ENCODE measurements at regions not wholly inside any gene's neighbourhood (a gene's known extent, or its start where the extent isn't known, plus 50 kb on each side); places are given as distances from the start of the nearest gene placed in this dataset.
A peak's percentile ranks its signal among the peaks of the same experiment; 100 is the strongest.

GRCh38 chr12:104866291-104866690 lies 91.8 kb downstream of the SLC41A2 start:
- intact Hi-C loops (cut with micrococcal nuclease): no loop called here
- dilution Hi-C loops (cut with MboI; ENCODE audit: extremely low pct_ligation_motif_present, low sequenced_read_pairs): no loop called here
- H2AFZ ChIP-seq (ENCODE audit: low read depth, low read length): no peak overlapping the region
- BruUV-seq (replicated peaks): no TSS peak
- no peaks in the 10 kb centered on the region for H3K9me1 ChIP-seq (replicated peaks; ENCODE audit: control insufficient read depth, extremely low read depth, insufficient read depth, low read length)
- H3K4me3 ChIP-seq (replicated peaks in 1 of 3; ENCODE audit: insufficient read depth in 1 of 3, low read depth in 1 of 3, low read length in 3 of 3): no peak overlapping the region
- H4K20me1 ChIP-seq (replicated peaks; ENCODE audit: control insufficient read depth, extremely low read depth, insufficient read depth, low read length): no peaks in the 10 kb centered on the region
- ChIA-PET CTCF (interaction anchor here (0.6 to 3.8 kb wide), 7 partner anchors 9 to 491 kb away, joined by 3 to 27 read pairs (median 3); no protein-coding TSS in a partner anchor), POLR2A (interaction anchor here (0.6 kb wide), 1 partner anchor 860 kb away, joined by 4 read pairs; no protein-coding TSS in a partner anchor)
- H3K9ac ChIP-seq (replicated peaks; ENCODE audit: extremely low read depth, insufficient read depth, low read length): no peak overlapping the region
- no peaks in the 10 kb centered on the region for H3K79me2 ChIP-seq (ENCODE audit: control insufficient read depth, insufficient read depth, low read length)
- no peak for FAIRE-seq
- TF ChIP-seq POLR2AphosphoS5 (IDR thresholded peaks at IDR 0.05; ENCODE audit: insufficient read depth, low read depth, low read length) (no peak), MYC (IDR thresholded peaks at IDR 0.05; ENCODE audit: low read depth, low read length) (no peak), FOS (IDR thresholded peaks at IDR 0.05; ENCODE audit: borderline replicate concordance, insufficient read depth, low read length) (no peak), CTCF (IDR thresholded peaks at IDR 0.05; ENCODE audit: extremely low read depth in 1 of 2, insufficient read depth in 1 of 2, low read depth in 1 of 2, low read length in 2 of 2) (no peak), EZH2 (IDR thresholded peaks at IDR 0.05; ENCODE audit: borderline replicate concordance, low read depth, low read length, severe bottlenecking) (no peak), GATA2 (IDR thresholded peaks at IDR 0.05; ENCODE audit: insufficient read depth, insufficient read length, low read depth, low read length) (no peak), JUN (IDR thresholded peaks at IDR 0.05; ENCODE audit: borderline replicate concordance, insufficient read depth, insufficient read length, low read depth) (no peak), MAX (IDR thresholded peaks at IDR 0.05; ENCODE audit: insufficient read depth, insufficient read length) (no peak)
- H3K9me3 ChIP-seq (replicated peaks; ENCODE audit: control insufficient read depth, insufficient read depth, low read length): no peaks in the 10 kb centered on the region
- no peak overlapping the region for H3K27ac ChIP-seq (ENCODE audit: insufficient read depth, low read depth, low read length)
- H3K4me2 ChIP-seq (ENCODE audit: insufficient read depth, low read length): no peak overlapping the region
- H3K36me3 ChIP-seq (ENCODE audit: control insufficient read depth in 2 of 2, extremely low read depth in 1 of 2, insufficient read depth in 2 of 2, low read length in 2 of 2): no peaks in the 10 kb centered on the region
- H3K27me3 ChIP-seq (ENCODE audit: control insufficient read depth in 2 of 2, insufficient read depth in 2 of 2, low read length in 2 of 2): no peaks in the 10 kb centered on the region
- H3K4me1 ChIP-seq (ENCODE audit: control insufficient read depth, extremely low read depth, insufficient read depth, low read length): no peaks in the 10 kb centered on the region
- peak; percentile 90 for DNase-seq (ENCODE audit: low read depth, low spot score)

Data from endothelial cell of umbilical vein (primary cell).